K562 (cell line): ENCODE measurements at regions not wholly inside any gene's neighbourhood (a gene's known extent, or its start where the extent isn't known, plus 50 kb on each side); places are given as distances from the start of the nearest gene placed in this dataset.

Experiments
- ATAC-seq: fragments of 200-7000 bp; cut with Tn5 transposase; 3 replicates; pipeline ENCODE4 v1.9.1; 2020; ENCODE audit warnings: moderate library complexity
- BruUV-seq: library from RNA; stranded (reverse); fragments of 400-500 nt; replicated peaks from 2 replicates; lab custom pipeline; 2021; lab: Mats Ljungman, UMichigan
- CTCF ChIA-PET: fragments of 300-600 bp; formaldehyde crosslinking; extraction: SDS; loops from one replicate; lab custom pipeline; 2021; ENCODE audit warnings: low intra/inter-chr PET ratio; lab: Yijun Ruan, JAX
- POLR2A ChIA-PET: fragments of 300-600, 350-650 bp; sonication (Branson Sonifier 250); formaldehyde crosslinking; extraction: SDS; loops from one replicate; lab custom pipeline; 2021; ENCODE audit warnings: antibody characterized with exemption, inconsistent platforms; lab: Yijun Ruan, JAX
- DNase-seq, 4 experiments: peaks; one replicate each; pipeline versions ENCODE4 v3.0.0 to v3.0.0-alpha.2; 2011 to 2018; ENCODE audit warnings: low spot score in 3 of 4, mixed read lengths in 3 of 4; ENCODE audit errors: extremely low read depth in 1 of 4
- FAIRE-seq: peaks from 2 replicates; lab custom pipeline; 2011; peaks lifted over from hg19 to GRCh38; lab: Jason Lieb, UNC
- H2AFZ ChIP-seq: 2 replicates; pipeline ENCODE4 v1.6.0; 2011; ENCODE audit warnings: low read depth, low read length, control low read depth, inconsistent platforms
- H3K27ac ChIP-seq: fragments of 200-600 bp; 3 replicates; pipeline ENCODE4 v1.8.0; 2011; ENCODE audit warnings: low read depth, mild to moderate bottlenecking, control low read depth, inconsistent platforms, low read length, moderate library complexity, mixed read lengths; ENCODE audit errors: extremely low read depth
- H3K27me3 ChIP-seq, 2 experiments: fragments of 300-600 bp in 1 of 2; 2 replicates in 1 of 2; 3 replicates in 1 of 2; pipeline versions ENCODE4 v1.6.0 to v1.8.0; 2011; ENCODE audit warnings: inconsistent platforms in 2 of 2, low read length in 2 of 2, mild to moderate bottlenecking in 1 of 2, mixed read lengths in 1 of 2, moderate library complexity in 1 of 2; ENCODE audit not compliant: control insufficient read depth in 2 of 2, insufficient read depth in 2 of 2
- H3K36me3 ChIP-seq: fragments of 300-600 bp; 3 replicates; pipeline ENCODE4 v1.8.0; 2011; ENCODE audit warnings: mild to moderate bottlenecking, low read length, inconsistent platforms; ENCODE audit not compliant: control insufficient read depth, insufficient read depth
- H3K4me1 ChIP-seq, 2 experiments: fragments of 200-600 bp in 1 of 2; replicated peaks in 1 of 2; 2 replicates in 1 of 2; 3 replicates in 1 of 2; pipeline versions ENCODE4 v1.5.1 to v1.8.0; 2011; ENCODE audit warnings: inconsistent platforms in 2 of 2, low read length in 2 of 2, mild to moderate bottlenecking in 1 of 2, mixed read lengths in 1 of 2, moderate library complexity in 1 of 2; ENCODE audit not compliant: control insufficient read depth in 2 of 2, insufficient read depth in 2 of 2
- H3K4me2 ChIP-seq: 2 replicates; pipeline ENCODE4 v1.6.1; 2011; ENCODE audit warnings: low read length, control low read depth, inconsistent platforms, mixed read lengths; ENCODE audit not compliant: insufficient read depth
- H3K4me3 ChIP-seq: fragments of 200-600 bp; sonication (generic), shearing (Covaris generic); 2 replicates; pipeline ENCODE4 v1.5.1; 2016; ENCODE audit warnings: control low read depth, inconsistent platforms
- H3K79me2 ChIP-seq: fragments of 200-600 bp; 3 replicates; pipeline ENCODE4 v1.8.0; 2011; ENCODE audit warnings: low read length, inconsistent platforms; ENCODE audit not compliant: control insufficient read depth, insufficient read depth
- H3K9ac ChIP-seq, 2 experiments: 2 replicates each; pipeline versions ENCODE4 v1.6.0 to v1.6.1; 2011; ENCODE audit warnings: low read depth in 2 of 2, low read length in 2 of 2, control low read depth in 1 of 2, inconsistent platforms in 1 of 2, mild to moderate bottlenecking in 1 of 2, mixed read lengths in 1 of 2; ENCODE audit not compliant: insufficient read depth in 1 of 2
- H3K9me1 ChIP-seq: one replicate; pipeline ENCODE4 v1.6.0; 2011; ENCODE audit warnings: inconsistent platforms, mild to moderate bottlenecking, low read length, moderate library complexity; ENCODE audit not compliant: control insufficient read depth, insufficient read depth
- H3K9me3 ChIP-seq: replicated peaks from 2 replicates; pipeline ENCODE4 v1.5.1; 2011; ENCODE audit warnings: low read depth, low read length, inconsistent platforms; ENCODE audit not compliant: control insufficient read depth, insufficient read depth
- H4K20me1 ChIP-seq: replicated peaks from 2 replicates; pipeline ENCODE4 v1.6.1; 2011; ENCODE audit warnings: low read length, inconsistent platforms, mixed read lengths; ENCODE audit not compliant: control insufficient read depth, insufficient read depth
- AFF4 ChIP-seq: sonication (generic); formaldehyde crosslinking; IDR thresholded peaks from 2 replicates; pipeline ENCODE4 v1.8.0; 2023; ENCODE audit warnings: mild to moderate bottlenecking, missing genetic modification reagents
- ATF2 ChIP-seq: sonication (generic); formaldehyde crosslinking; IDR thresholded peaks from 2 replicates; pipeline ENCODE4 v1.8.1; 2022; ENCODE audit warnings: missing genetic modification reagents
- BRCA1 ChIP-seq, 2 experiments: fragments of 450-650 bp in 1 of 2; sonication (generic) in 1 of 2; formaldehyde crosslinking in 1 of 2; IDR thresholded peaks; 2 replicates each; pipeline versions ENCODE4 v1.5.0 to v1.6.1; 2017 to 2020; ENCODE audit warnings: mild to moderate bottlenecking in 1 of 2, missing genetic modification reagents in 1 of 2
- C11orf30 ChIP-seq: fragments of 450-650 bp; IDR thresholded peaks from 2 replicates; pipeline ENCODE4 v1.6.1; 2016; ENCODE audit warnings: low read depth, mild to moderate bottlenecking
- CCAR2 ChIP-seq: fragments of 200-400 bp; formaldehyde crosslinking; IDR thresholded peaks from 2 replicates; pipeline ENCODE4 v1.6.1; 2017; ENCODE audit warnings: mild to moderate bottlenecking, low read depth, low read length
- CTCFL ChIP-seq: IDR thresholded peaks from 2 replicates; pipeline ENCODE4 v1.6.1; 2011; ENCODE audit warnings: borderline replicate concordance, low read depth, mild to moderate bottlenecking, moderate library complexity, low read length; ENCODE audit not compliant: insufficient read depth, poor library complexity, severe bottlenecking
- FOXK2 ChIP-seq, 2 experiments: fragments of 450-650 bp; IDR thresholded peaks in 1 of 2; conservative IDR thresholded peaks in 1 of 2; 2 replicates each; pipeline ENCODE4 v1.6.1; 2016; ENCODE audit warnings: low read depth in 2 of 2, mild to moderate bottlenecking in 1 of 2
- HNRNPLL ChIP-seq: fragments of 200-400 bp; formaldehyde crosslinking; IDR thresholded peaks from 2 replicates; pipeline ENCODE4 v1.6.1; 2017; ENCODE audit warnings: low read length, low read depth, mild to moderate bottlenecking; ENCODE audit not compliant: poor library complexity, severe bottlenecking
- KLF16 ChIP-seq: IDR thresholded peaks from 2 replicates; pipeline ENCODE4 v1.6.1; 2016; ENCODE audit warnings: antibody characterized with exemption
- PATZ1 ChIP-seq: fragments of 250-450 bp; sonication (Bioruptor Pico); IDR thresholded peaks from 2 replicates; pipeline ENCODE4 v1.5.0; 2020; ENCODE audit warnings: mild to moderate bottlenecking, borderline replicate concordance
- SMAD3 ChIP-seq: fragments of 450-650 bp; formaldehyde crosslinking; conservative IDR thresholded peaks from 2 replicates; pipeline ENCODE4 v1.4.0; 2020; ENCODE audit warnings: mild to moderate bottlenecking
- WHSC1 ChIP-seq: IDR thresholded peaks from one replicate; pipeline ENCODE4 v1.6.1; 2012; ENCODE audit warnings: low read length, control low read depth, inconsistent platforms
- ZNF561 ChIP-seq: fragments of 450-650 bp; formaldehyde crosslinking; conservative IDR thresholded peaks from 2 replicates; pipeline ENCODE4 v1.4.0; 2020; ENCODE audit warnings: mild to moderate bottlenecking, moderate library complexity
- WGBS: fragments of 100-300 bp; shearing (Covaris generic); methylation state at CpG from one replicate; pipeline ENCODE4 v1.1.6; 2016; ENCODE audit warnings: low coverage, mixed read lengths; ENCODE audit not compliant: insufficient coverage; ENCODE audit errors: missing lambda C conversion rate; 5-methylcytosine and 5-hydroxymethylcytosine counted together
- in situ Hi-C: fragments of 300-500 bp; cut with MboI; formaldehyde crosslinking; loops from 4 replicates; pipeline ENCODE4 v1.15.0; 2018; ENCODE audit warnings: inconsistent platforms, mixed read lengths
- intact Hi-C: fragments of 100-400 bp; cut with micrococcal nuclease; formaldehyde crosslinking; loops from 2 replicates; pipeline ENCODE4 v1.14.2; 2022

- no peaks in the 10 kb centered on the region for H3K9me1 ChIP-seq
- no peak for ATAC-seq
- H3K79me2 ChIP-seq, result no peaks in the 10 kb centered on the region
- no peaks in the 10 kb centered on the region for H3K36me3 ChIP-seq
- POLR2A ChIA-PET, result interaction anchor here (0.9 to 1.4 kb wide), 3 partner anchors 11 to 14 kb away, joined by 4 to 5 read pairs (median 4); no protein-coding TSS in a partner anchor
- CTCF ChIA-PET, result no interaction called here
- peak overlapping the region; percentile 49 for H3K4me3 ChIP-seq
- H3K27me3 ChIP-seq, result no peaks in the 10 kb centered on the region
- H3K9me3 ChIP-seq, result no peaks in the 10 kb centered on the region
- peak overlapping the region; percentile 81 for H3K4me2 ChIP-seq
- BruUV-seq, result no TSS peak
- H3K27ac ChIP-seq, result peak overlapping the region; percentile 27; the same call in 1 of the 3 replicates
- no peak for FAIRE-seq
- peaks cover 4% of the 10 kb centered on the region in 2 experiments; a peak in 2 of 5 replicates for H3K4me1 ChIP-seq
- 31% methylated on average over 9 of the region's 9 CpGs for WGBS
- in situ Hi-C loops (no loop called here), intact Hi-C loops (no loop called here)
- peak overlapping the region; percentile 77 for H2AFZ ChIP-seq
- DNase-seq, result no peak
- H3K9ac ChIP-seq, result peak overlapping the region in 1 of 2 experiments; percentile 72; a peak in 1 of 4 replicates
- no peaks in the 10 kb centered on the region for H4K20me1 ChIP-seq
- TF ChIP-seq CTCFL (no peak), BRCA1 (IDR thresholded peaks at IDR 0.05) (no peak), BRCA1 (CRISPR knock-in tag; IDR thresholded peaks at IDR 0.05) (no peak), C11orf30 (no peak), SMAD3 (CRISPR knock-in tag) (no peak), KLF16 (no peak), WHSC1 (no peak), PATZ1 (CRISPR knock-in tag) (no peak), ATF2 (CRISPR knock-in tag) (no peak), FOXK2 (conservative IDR thresholded peaks at IDR 0.05 in 1 of 2, IDR thresholded peaks at IDR 0.05 in 1 of 2; ENCODE audit: low read depth in 2 of 2) (no peak), HNRNPLL (no peak), AFF4 (no peak), ZNF561 (CRISPR knock-in tag) (no peak), CCAR2 (no peak)
Observed at GRCh38 chr1:161421456-161421855, 53.8 kb upstream of the CFAP126 start.
